ENCODE measurements at regions not wholly inside any gene's neighbourhood (a gene's known extent, or its start where the extent isn't known, plus 50 kb on each side); places are given as distances from the start of the nearest gene placed in this dataset.

DNA sequence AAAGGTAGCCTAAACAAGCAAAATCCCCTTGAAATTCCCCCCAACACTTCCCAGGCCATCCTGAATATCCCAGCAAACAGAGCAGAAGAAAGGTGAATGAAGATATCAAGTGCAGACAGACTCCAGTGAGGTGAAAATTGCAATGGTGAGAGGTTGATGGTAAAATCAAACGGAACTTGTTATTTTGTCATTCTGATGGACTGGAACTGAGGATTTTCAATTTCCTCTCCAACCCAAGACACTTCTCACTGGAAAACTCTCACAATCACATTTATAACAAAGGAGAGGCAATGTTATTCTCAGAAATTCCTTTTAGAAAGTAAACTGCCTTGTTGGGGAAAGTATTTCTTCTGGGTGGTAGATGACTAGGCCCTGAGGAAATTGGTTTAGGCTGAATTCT lies 412.4 kb upstream of the C9orf72 start:
- TF ChIP-seq, protein P1, sequence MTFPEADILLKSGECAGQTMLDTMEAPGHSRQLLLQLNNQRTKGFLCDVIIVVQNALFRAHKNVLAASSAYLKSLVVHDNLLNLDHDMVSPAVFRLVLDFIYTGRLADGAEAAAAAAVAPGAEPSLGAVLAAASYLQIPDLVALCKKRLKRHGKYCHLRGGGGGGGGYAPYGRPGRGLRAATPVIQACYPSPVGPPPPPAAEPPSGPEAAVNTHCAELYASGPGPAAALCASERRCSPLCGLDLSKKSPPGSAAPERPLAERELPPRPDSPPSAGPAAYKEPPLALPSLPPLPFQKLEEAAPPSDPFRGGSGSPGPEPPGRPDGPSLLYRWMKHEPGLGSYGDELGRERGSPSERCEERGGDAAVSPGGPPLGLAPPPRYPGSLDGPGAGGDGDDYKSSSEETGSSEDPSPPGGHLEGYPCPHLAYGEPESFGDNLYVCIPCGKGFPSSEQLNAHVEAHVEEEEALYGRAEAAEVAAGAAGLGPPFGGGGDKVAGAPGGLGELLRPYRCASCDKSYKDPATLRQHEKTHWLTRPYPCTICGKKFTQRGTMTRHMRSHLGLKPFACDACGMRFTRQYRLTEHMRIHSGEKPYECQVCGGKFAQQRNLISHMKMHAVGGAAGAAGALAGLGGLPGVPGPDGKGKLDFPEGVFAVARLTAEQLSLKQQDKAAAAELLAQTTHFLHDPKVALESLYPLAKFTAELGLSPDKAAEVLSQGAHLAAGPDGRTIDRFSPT (tag by site-specific recombination; IDR thresholded peaks at IDR 0.05) = no peak
- TF ChIP-seq, protein P2, sequence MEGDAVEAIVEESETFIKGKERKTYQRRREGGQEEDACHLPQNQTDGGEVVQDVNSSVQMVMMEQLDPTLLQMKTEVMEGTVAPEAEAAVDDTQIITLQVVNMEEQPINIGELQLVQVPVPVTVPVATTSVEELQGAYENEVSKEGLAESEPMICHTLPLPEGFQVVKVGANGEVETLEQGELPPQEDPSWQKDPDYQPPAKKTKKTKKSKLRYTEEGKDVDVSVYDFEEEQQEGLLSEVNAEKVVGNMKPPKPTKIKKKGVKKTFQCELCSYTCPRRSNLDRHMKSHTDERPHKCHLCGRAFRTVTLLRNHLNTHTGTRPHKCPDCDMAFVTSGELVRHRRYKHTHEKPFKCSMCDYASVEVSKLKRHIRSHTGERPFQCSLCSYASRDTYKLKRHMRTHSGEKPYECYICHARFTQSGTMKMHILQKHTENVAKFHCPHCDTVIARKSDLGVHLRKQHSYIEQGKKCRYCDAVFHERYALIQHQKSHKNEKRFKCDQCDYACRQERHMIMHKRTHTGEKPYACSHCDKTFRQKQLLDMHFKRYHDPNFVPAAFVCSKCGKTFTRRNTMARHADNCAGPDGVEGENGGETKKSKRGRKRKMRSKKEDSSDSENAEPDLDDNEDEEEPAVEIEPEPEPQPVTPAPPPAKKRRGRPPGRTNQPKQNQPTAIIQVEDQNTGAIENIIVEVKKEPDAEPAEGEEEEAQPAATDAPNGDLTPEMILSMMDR (tag by site-specific recombination; IDR thresholded peaks at IDR 0.05) = no peak
- no peak for TF ChIP-seq ZNF623 (tag by site-specific recombination; IDR thresholded peaks at IDR 0.05)
- TF ChIP-seq HOXC10 (CRISPR knock-in tag; IDR thresholded peaks at IDR 0.05) = no peak
- no peak for TF ChIP-seq ZNF37A (tag by site-specific recombination; IDR thresholded peaks at IDR 0.05)
- TF ChIP-seq, protein P3, sequence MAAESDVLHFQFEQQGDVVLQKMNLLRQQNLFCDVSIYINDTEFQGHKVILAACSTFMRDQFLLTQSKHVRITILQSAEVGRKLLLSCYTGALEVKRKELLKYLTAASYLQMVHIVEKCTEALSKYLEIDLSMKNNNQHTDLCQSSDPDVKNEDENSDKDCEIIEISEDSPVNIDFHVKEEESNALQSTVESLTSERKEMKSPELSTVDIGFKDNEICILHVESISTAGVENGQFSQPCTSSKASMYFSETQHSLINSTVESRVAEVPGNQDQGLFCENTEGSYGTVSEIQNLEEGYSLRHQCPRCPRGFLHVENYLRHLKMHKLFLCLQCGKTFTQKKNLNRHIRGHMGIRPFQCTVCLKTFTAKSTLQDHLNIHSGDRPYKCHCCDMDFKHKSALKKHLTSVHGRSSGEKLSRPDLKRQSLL (tag by site-specific recombination; IDR thresholded peaks at IDR 0.05) = no peak
- TF ChIP-seq ZNF391 (tag by site-specific recombination; IDR thresholded peaks at IDR 0.05; ENCODE audit: borderline replicate concordance, low read depth) = no peak
- no peak for TF ChIP-seq ZNF157 (tag by site-specific recombination; IDR thresholded peaks at IDR 0.05)
- TF ChIP-seq, protein P4, sequence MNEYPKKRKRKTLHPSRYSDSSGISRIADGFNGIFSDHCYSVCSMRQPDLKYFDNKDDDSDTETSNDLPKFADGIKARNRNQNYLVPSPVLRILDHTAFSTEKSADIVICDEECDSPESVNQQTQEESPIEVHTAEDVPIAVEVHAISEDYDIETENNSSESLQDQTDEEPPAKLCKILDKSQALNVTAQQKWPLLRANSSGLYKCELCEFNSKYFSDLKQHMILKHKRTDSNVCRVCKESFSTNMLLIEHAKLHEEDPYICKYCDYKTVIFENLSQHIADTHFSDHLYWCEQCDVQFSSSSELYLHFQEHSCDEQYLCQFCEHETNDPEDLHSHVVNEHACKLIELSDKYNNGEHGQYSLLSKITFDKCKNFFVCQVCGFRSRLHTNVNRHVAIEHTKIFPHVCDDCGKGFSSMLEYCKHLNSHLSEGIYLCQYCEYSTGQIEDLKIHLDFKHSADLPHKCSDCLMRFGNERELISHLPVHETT (tag by site-specific recombination; IDR thresholded peaks at IDR 0.05) = no peak
- TF ChIP-seq, protein P5, sequence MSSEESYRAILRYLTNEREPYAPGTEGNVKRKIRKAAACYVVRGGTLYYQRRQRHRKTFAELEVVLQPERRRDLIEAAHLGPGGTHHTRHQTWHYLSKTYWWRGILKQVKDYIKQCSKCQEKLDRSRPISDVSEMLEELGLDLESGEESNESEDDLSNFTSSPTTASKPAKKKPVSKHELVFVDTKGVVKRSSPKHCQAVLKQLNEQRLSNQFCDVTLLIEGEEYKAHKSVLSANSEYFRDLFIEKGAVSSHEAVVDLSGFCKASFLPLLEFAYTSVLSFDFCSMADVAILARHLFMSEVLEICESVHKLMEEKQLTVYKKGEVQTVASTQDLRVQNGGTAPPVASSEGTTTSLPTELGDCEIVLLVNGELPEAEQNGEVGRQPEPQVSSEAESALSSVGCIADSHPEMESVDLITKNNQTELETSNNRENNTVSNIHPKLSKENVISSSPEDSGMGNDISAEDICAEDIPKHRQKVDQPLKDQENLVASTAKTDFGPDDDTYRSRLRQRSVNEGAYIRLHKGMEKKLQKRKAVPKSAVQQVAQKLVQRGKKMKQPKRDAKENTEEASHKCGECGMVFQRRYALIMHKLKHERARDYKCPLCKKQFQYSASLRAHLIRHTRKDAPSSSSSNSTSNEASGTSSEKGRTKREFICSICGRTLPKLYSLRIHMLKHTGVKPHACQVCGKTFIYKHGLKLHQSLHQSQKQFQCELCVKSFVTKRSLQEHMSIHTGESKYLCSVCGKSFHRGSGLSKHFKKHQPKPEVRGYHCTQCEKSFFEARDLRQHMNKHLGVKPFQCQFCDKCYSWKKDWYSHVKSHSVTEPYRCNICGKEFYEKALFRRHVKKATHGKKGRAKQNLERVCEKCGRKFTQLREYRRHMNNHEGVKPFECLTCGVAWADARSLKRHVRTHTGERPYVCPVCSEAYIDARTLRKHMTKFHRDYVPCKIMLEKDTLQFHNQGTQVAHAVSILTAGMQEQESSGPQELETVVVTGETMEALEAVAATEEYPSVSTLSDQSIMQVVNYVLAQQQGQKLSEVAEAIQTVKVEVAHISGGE (tag by site-specific recombination; conservative IDR thresholded peaks at IDR 0.05; ENCODE audit: low read depth) = no peak
- TF ChIP-seq ZNF776 (tag by site-specific recombination; IDR thresholded peaks at IDR 0.05; ENCODE audit: borderline replicate concordance) = no peak
- TF ChIP-seq ZBTB8A (tag by site-specific recombination; IDR thresholded peaks at IDR 0.05) = no peak
- no peak for TF ChIP-seq SETDB1 (IDR thresholded peaks at IDR 0.05; ENCODE audit: insufficient read length, low read length)

Measured in HEK293 (cell line).